Small intestine (tissue), 7 donors: ENCODE measurements at regions not wholly inside any gene's neighbourhood (a gene's known extent, or its start where the extent isn't known, plus 50 kb on each side); places are given as distances from the start of the nearest gene placed in this dataset.

Source experiments
- DNase-seq, 2 donors: peaks; one replicate each; pipeline versions ENCODE4 v3.0.0 to v3.0.0-alpha.2; 2013
- FAIRE-seq: peaks from 2 replicates; lab custom pipeline; 2012; peaks lifted over from hg19 to GRCh38; lab: Jason Lieb, UNC
- H3K27ac ChIP-seq, 3 donors: one replicate each; pipeline ENCODE4 v1.5.1; 2013; ENCODE audit warnings: low read length in 2 of 3, mild to moderate bottlenecking in 2 of 3, control low read depth in 1 of 3, inconsistent platforms in 1 of 3, low read depth in 1 of 3, moderate library complexity in 1 of 3
- H3K27me3 ChIP-seq, 3 donors: one replicate each; pipeline ENCODE4 v1.6.1; 2013; ENCODE audit warnings: low read length in 3 of 3, inconsistent platforms in 1 of 3; ENCODE audit not compliant: control insufficient read depth in 3 of 3, insufficient read depth in 3 of 3
- H3K36me3 ChIP-seq, 3 donors: one replicate each; pipeline ENCODE4 v1.6.1; 2013; ENCODE audit warnings: low read length in 3 of 3, inconsistent platforms in 1 of 3, low read depth in 1 of 3, mild to moderate bottlenecking in 1 of 3, moderate library complexity in 1 of 3; ENCODE audit not compliant: control insufficient read depth in 3 of 3, insufficient read depth in 2 of 3
- H3K4me1 ChIP-seq, 3 donors: one replicate each; pipeline ENCODE4 v1.6.1; 2013; ENCODE audit warnings: low read length in 2 of 3, inconsistent platforms in 1 of 3, low read depth in 1 of 3, mild to moderate bottlenecking in 1 of 3, moderate library complexity in 1 of 3; ENCODE audit not compliant: control insufficient read depth in 3 of 3, insufficient read depth in 2 of 3
- H3K4me3 ChIP-seq, 3 donors: one replicate each; pipeline ENCODE4 v1.5.1; 2013; ENCODE audit warnings: low read length in 3 of 3, control low read depth in 1 of 3, inconsistent platforms in 1 of 3, low read depth in 1 of 3, mild to moderate bottlenecking in 1 of 3, moderate library complexity in 1 of 3
- H3K9me3 ChIP-seq, 2 donors: one replicate each; pipeline ENCODE4 v1.6.1; 2013; ENCODE audit warnings: low read depth in 1 of 2, low read length in 1 of 2; ENCODE audit not compliant: control insufficient read depth in 2 of 2, insufficient read depth in 1 of 2
- WGBS, 3 donors: extraction: QIAGEN DNeasy Blood & Tissue Kit; methylation state at CpG; one replicate each; pipeline ENCODE4 v1.1.7; 2013; 5-methylcytosine and 5-hydroxymethylcytosine counted together
- donor health status: healthy with polysubstance abuse.
- donor health status: control.
- donor health status: control.
- donor health status: Bipolar disorder and iron deficiency.
- donor health status: healthy.

DNA sequence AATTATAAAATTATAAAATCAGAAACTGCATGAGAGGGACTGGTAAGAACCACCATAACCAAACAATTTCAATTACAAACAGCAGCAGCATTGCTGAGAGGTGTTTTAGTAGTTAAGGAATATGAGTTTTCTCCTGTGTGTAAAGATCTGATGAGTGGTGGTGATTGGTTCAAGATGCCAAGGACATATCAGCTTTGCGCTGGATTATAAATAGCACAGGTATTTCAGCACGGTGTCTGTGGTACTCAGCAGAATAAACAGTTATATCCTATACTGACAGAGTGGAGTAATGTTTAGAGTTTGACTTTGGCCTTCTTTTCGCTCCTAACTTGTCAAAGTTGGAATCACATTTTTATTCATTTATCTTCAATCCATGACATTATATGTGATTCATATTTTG is 501.0 kb downstream of the CDH26 start:
- H3K27ac ChIP-seq = no peak overlapping the region

DNA sequence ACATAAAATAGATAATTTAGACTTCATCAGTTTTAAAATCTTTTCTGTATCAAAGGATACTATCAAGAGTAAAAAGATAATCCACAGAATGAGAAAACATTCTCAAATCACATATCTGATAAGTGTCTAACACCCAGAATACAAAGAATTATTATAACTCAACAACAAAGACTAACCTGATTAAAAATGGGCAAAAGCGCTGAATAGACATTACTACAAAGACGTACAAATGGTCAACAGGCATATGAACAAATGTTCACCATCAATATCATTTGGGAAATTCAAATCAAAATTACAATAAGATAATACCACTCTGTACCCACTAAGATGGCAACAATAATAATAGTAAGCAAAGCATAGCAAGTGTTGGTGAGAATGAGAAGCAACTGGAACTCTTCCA is 503.8 kb downstream of the CDH26 start:
- H3K4me3 ChIP-seq = no peak overlapping the region
- H3K9me3 ChIP-seq = no peaks in the 10 kb centered on the region
- H3K27me3 ChIP-seq = no peaks in the 10 kb centered on the region
- H3K27ac ChIP-seq = no peak overlapping the region
- 89 to 92% (median 91%) methylated on average over 2 of the region's 2 CpGs for WGBS, 3 donors
- H3K4me1 ChIP-seq = no peaks in the 10 kb centered on the region
- no peaks in the 10 kb centered on the region for H3K36me3 ChIP-seq
- FAIRE-seq (no peak), DNase-seq (no peak)

More for the DNA sequence above, 501.0 kb downstream of the CDH26 start:
- FAIRE-seq = no peak
- Histone ChIP-seq H3K4me1 (no peaks in the 10 kb centered on the region), H3K27me3 (no peaks in the 10 kb centered on the region), H3K9me3 (no peaks in the 10 kb centered on the region), H3K4me3 (no peak overlapping the region), H3K36me3 (no peaks in the 10 kb centered on the region)
- WGBS, 3 donors = 63 to 65% (median 64%) methylated on average over 3 of the region's 3 CpGs
- DNase-seq = no peak

DNA sequence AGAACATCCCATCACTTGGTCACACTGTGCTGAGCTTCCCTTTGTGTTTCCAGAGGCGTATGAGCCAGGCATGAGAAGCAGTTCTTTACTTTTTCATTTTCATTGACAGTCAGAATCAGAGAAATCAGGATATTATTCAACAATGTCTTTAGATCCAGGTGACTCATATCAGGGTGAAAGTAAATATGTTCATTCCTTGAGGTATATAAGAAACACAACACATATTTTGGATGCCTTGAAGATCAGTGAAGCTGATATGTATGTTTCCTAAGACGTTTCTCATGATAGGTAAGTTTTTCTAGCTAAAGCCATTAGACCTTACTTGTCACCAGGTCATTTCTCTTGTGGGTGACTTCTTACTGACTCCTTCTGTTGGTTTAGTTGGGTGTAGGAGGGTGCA is 505.6 kb downstream of the CDH26 start:
- Histone ChIP-seq H3K4me3 (no peak overlapping the region), H3K4me1 (no peaks in the 10 kb centered on the region), H3K27me3 (no peaks in the 10 kb centered on the region), H3K27ac (no peak overlapping the region), H3K36me3 (no peaks in the 10 kb centered on the region), H3K9me3 (no peaks in the 10 kb centered on the region)
- 29 to 52% (median 40%) methylated on average over 2 of the region's 2 CpGs for WGBS, 3 donors
- no peak for DNase-seq
- no peak for FAIRE-seq

DNA sequence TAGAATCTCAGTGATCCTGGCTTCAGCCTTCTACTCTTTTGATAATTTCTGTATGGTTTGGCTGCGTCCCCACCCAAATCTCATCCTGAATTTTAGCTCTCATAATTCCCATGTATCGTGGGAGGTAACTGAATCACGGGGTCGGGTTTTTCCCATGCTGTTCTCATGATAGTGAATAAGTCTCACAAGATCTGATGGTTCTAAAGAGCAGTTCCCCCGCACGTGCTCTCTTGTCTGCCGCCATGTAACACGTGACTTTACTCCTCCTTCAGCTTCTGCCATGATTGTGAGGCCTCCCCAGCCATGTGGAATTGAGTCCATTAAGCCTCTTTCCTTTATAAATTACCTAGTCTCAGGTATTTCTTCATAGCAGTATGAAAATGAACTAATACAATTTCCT is 507.2 kb downstream of the CDH26 start:
- Histone ChIP-seq H3K27me3 (peaks cover 0 to 2% (median 0%) of the 10 kb centered on the region in 3 donors), H3K4me3 (no peak overlapping the region), H3K9me3 (no peaks in the 10 kb centered on the region), H3K27ac (no peak overlapping the region), H3K4me1 (no peaks in the 10 kb centered on the region), H3K36me3 (no peaks in the 10 kb centered on the region)
- no peak for DNase-seq
- no peak for FAIRE-seq
- WGBS, 3 donors = 76 to 87% (median 78%) methylated on average over 8 of the region's 8 CpGs

DNA sequence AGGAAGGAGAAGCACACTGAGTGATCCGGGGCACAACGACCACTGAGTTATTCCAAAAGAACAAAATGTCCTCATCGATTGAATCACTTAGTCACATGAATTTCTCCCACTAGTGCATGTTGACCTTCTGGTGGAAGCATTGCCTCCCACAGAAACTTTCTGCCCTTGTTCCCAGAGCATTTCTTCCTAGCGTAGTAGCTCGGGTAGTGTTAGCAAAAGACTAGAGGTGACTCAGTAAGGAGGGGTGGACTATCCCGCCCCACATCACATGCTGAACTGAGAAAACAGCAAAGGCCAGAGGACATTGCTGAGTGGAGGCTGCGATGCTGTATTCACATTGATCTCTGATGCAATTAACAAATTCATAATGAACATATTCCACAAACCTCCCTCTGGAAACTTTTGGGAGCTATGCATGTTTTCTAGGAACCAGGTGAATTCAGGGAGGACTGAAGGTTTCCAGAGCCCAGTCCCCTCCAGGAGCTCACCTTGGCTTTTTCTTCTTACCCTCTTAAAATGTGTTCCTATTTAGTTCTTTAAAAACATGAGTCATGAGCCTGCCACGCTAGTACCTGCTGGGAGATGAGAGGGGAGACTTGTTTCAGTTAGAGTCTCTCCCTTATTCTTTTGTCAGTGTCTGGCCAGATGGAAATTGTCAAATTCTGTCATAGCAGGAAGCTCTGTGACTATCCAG is 507.9 kb downstream of the CDH26 start:
- Histone ChIP-seq H3K27ac (no peak overlapping the region), H3K4me1 (no peaks in the 10 kb centered on the region), H3K4me3 (no peak overlapping the region), H3K27me3 (peaks cover 0 to 3% (median 0%) of the 10 kb centered on the region in 3 donors), H3K36me3 (no peaks in the 10 kb centered on the region), H3K9me3 (no peaks in the 10 kb centered on the region)
- no peak for FAIRE-seq
- WGBS, 3 donors = 79 to 87% (median 79%) methylated on average over 8 of the region's 8 CpGs
- DNase-seq = no peak

DNA sequence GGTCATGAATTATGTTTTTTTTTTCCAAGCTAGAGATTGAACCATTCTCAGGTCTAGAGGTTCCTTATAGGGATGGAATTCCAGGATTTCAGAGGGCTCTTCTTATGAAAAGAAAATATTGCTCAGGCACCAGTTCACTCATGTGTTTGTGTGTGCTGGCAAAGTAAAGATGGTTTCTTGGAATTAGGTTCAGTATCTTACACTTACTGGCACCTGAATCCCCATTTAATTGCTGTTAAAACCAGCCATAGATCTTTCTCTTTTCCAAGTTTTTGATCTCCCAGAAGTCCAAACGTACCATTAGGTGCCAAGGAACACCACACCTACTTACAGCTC is 508.4 kb downstream of the CDH26 start:
- WGBS, 3 donors = 18 to 49% (median 18%) methylated on average over 1 of the region's 1 CpG
- H3K36me3 ChIP-seq = no peaks in the 10 kb centered on the region
- FAIRE-seq (no peak), DNase-seq (no peak)
- no peaks in the 10 kb centered on the region for H3K9me3 ChIP-seq
- no peaks in the 10 kb centered on the region for H3K4me1 ChIP-seq
- no peak overlapping the region for H3K27ac ChIP-seq
- no peak overlapping the region for H3K4me3 ChIP-seq
- peaks cover 0 to 3% (median 0%) of the 10 kb centered on the region in 3 donors for H3K27me3 ChIP-seq

DNA sequence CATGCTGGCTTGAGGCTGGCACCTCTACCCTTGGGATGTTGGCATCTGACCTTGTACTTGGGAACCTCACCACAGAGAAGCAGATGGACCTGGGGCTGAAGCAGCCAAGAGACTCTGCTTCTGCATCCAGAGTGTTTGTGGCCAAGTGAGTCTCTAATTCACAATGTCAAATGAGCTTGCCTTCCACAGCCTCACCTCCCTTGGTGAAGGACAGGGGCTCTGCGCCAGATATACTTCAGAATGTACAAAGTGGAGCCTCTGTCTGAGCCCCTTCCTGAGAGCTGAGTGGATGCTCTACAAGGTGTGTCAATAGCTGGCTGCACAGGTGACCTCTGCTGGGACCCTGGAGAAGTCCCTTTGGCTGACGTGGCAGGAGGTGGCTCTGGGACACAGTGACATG is 508.9 kb downstream of the CDH26 start:
- no peak overlapping the region for H3K27ac ChIP-seq
- no peaks in the 10 kb centered on the region for H3K9me3 ChIP-seq
- no peak for DNase-seq
- no peaks in the 10 kb centered on the region for H3K4me1 ChIP-seq
- no peak overlapping the region for H3K4me3 ChIP-seq
- peaks cover 0 to 3% (median 0%) of the 10 kb centered on the region in 3 donors for H3K27me3 ChIP-seq
- 65 to 75% (median 65%) methylated on average over 2 of the region's 2 CpGs for WGBS, 3 donors
- no peak for FAIRE-seq
- no peaks in the 10 kb centered on the region for H3K36me3 ChIP-seq

DNA sequence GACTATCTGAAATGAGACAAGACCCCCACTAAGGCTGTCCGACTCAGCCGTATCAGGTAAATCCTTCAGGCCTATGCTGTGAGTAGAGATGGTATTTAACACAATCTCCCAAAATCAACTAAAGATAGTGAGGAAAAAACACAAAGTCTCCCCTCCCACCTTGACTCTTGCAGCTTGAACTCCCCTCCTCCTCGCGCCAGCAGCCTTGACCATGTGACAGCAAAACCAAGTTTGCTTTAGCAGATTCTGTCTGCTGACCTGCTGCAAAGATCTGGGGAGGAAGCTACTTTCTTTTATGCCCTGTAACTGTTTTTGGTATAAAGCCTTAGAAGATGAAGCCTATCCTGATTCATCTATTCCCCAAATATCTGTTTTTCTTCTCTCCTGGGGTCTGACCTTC is 509.5 kb downstream of the CDH26 start:
- DNase-seq = no peak
- H3K4me1 ChIP-seq = no peaks in the 10 kb centered on the region
- H3K9me3 ChIP-seq = no peaks in the 10 kb centered on the region
- H3K4me3 ChIP-seq = no peak overlapping the region
- no peaks in the 10 kb centered on the region for H3K36me3 ChIP-seq
- peaks cover 0 to 3% (median 0%) of the 10 kb centered on the region in 3 donors for H3K27me3 ChIP-seq
- no peak overlapping the region for H3K27ac ChIP-seq
- no peak for FAIRE-seq
- 47 to 70% (median 50%) methylated on average over 4 of the region's 4 CpGs for WGBS, 3 donors

DNA sequence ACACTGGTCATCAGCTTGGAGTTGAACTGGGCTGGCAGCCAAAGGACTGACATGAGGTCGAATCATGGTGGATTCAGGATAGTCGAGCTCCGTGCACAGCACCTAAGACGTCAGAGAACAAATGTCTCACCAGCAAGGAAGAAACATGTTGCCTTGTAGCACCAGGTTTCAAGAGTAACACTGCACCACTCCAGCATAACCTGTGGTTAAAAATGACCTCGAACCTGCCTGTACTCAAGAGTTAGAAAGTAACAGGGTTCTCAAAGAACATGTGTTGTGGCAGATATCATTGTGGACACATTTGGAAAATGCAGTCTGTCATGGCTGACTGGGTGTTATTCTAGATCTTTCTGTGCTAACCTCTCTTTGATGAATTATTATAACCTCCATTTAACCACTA is 511.6 kb downstream of the CDH26 start:
- Histone ChIP-seq H3K4me1 (no peaks in the 10 kb centered on the region), H3K9me3 (no peaks in the 10 kb centered on the region), H3K27me3 (peaks cover 0 to 3% (median 0%) of the 10 kb centered on the region in 3 donors), H3K36me3 (no peaks in the 10 kb centered on the region), H3K27ac (no peak overlapping the region), H3K4me3 (no peak overlapping the region)
- 77 to 81% (median 80%) methylated on average over 5 of the region's 5 CpGs for WGBS, 3 donors
- FAIRE-seq (no peak), DNase-seq (no peak)
